Panc1 (cell line): ENCODE measurements at regions not wholly inside any gene's neighbourhood (a gene's known extent, or its start where the extent isn't known, plus 50 kb on each side); places are given as distances from the start of the nearest gene placed in this dataset.

Source experiments
- ATAC-seq: fragments of 200-7000 bp; cut with Tn5 transposase; 2 replicates; pipeline ENCODE4 v1.9.1; 2020; ENCODE audit warnings: mild to moderate bottlenecking, moderate library complexity
- BruUV-seq: library from RNA; stranded (reverse); fragments of 400-500 nt; replicated peaks from 2 replicates; lab custom pipeline; 2021; lab: Mats Ljungman, UMichigan
- CTCF ChIA-PET: fragments of 300-600 bp; sonication (Branson Sonifier 250); formaldehyde crosslinking; loops from one replicate; lab custom pipeline; 2022; ENCODE audit warnings: antibody characterized with exemption; lab: Charles Lee
- POLR2A ChIA-PET: fragments of 300-600 bp; sonication (Branson Sonifier 250); formaldehyde crosslinking; loops from one replicate; lab custom pipeline; 2022; ENCODE audit warnings: antibody characterized with exemption; lab: Charles Lee
- DNase-seq: peaks from one replicate; pipeline ENCODE4 v3.0.0-alpha.2; 2010; ENCODE audit warnings: low read depth, low spot score
- H3K27ac ChIP-seq: 2 replicates; pipeline ENCODE4 v1.5.1; 2011; ENCODE audit warnings: mild to moderate bottlenecking, low read length, inconsistent platforms
- H3K27me3 ChIP-seq: fragments of 200-500 bp; sonication (Bioruptor generic); 2 replicates; pipeline ENCODE4 v1.6.0; 2014; ENCODE audit warnings: low read length, inconsistent platforms; ENCODE audit not compliant: control insufficient read depth, insufficient read depth
- H3K36me3 ChIP-seq: fragments of 200-500 bp; sonication (Bioruptor generic); 2 replicates; pipeline ENCODE4 v1.5.1; 2014; ENCODE audit warnings: inconsistent platforms, mild to moderate bottlenecking, low read length, moderate library complexity; ENCODE audit not compliant: control insufficient read depth, insufficient read depth
- H3K4me1 ChIP-seq: 2 replicates; pipeline ENCODE4 v1.5.1; 2011; ENCODE audit warnings: inconsistent platforms, mild to moderate bottlenecking, low read length, moderate library complexity; ENCODE audit not compliant: control insufficient read depth, insufficient read depth
- H3K4me3 ChIP-seq, 2 experiments: 2 replicates each; pipeline ENCODE4 v1.5.1; 2011 to 2012; ENCODE audit warnings: low read depth in 2 of 2, low read length in 2 of 2, mild to moderate bottlenecking in 2 of 2, inconsistent platforms in 1 of 2, moderate library complexity in 1 of 2
- H3K9me3 ChIP-seq: fragments of 200-500 bp; sonication (Bioruptor generic); 2 replicates; pipeline ENCODE4 v1.5.1; 2014; ENCODE audit warnings: low read depth, mild to moderate bottlenecking, inconsistent platforms, low read length, moderate library complexity; ENCODE audit not compliant: control insufficient read depth, insufficient read depth
- POLR2AphosphoS5 ChIP-seq: IDR thresholded peaks from 2 replicates; pipeline ENCODE4 v1.6.1; 2012; ENCODE audit warnings: mild to moderate bottlenecking, low read depth, low read length, moderate library complexity
- SIN3A ChIP-seq: IDR thresholded peaks from 2 replicates; pipeline ENCODE4 v1.6.1; 2012; ENCODE audit warnings: low read depth, mild to moderate bottlenecking, low read length, moderate library complexity, borderline replicate concordance; ENCODE audit not compliant: insufficient read depth
- TCF7L2 ChIP-seq: IDR thresholded peaks from 2 replicates; pipeline ENCODE4 v1.6.1; 2011; ENCODE audit warnings: mild to moderate bottlenecking, low read depth, low read length, inconsistent platforms
- in situ Hi-C: cut with HindIII; loops from 2 replicates; pipeline ENCODE4 v1.10.0; 2016; ENCODE audit warnings: low sequenced_read_pairs, low pct_unique_long_range_greater_than_20kb
- intact Hi-C: fragments of 100-400 bp; cut with micrococcal nuclease; formaldehyde crosslinking; loops from one replicate; pipeline ENCODE4 v1.10.0; 2022; ENCODE audit not compliant: unreplicated experiment
- TF ChIP-seq, protein P1 (sequence below), 2 experiments: IDR thresholded peaks; 2 replicates each; pipeline ENCODE4 v1.6.1; 2011 to 2012; ENCODE audit warnings: low read depth in 2 of 2, control low read depth in 1 of 2, low read length in 1 of 2, mild to moderate bottlenecking in 1 of 2, moderate library complexity in 1 of 2; ENCODE audit not compliant: insufficient read depth in 1 of 2
- TF ChIP-seq, protein P2 (sequence below): fragments of 450-650 bp; IDR thresholded peaks from 2 replicates; pipeline ENCODE4 v1.5.1; 2017; ENCODE audit warnings: mild to moderate bottlenecking

DNA sequence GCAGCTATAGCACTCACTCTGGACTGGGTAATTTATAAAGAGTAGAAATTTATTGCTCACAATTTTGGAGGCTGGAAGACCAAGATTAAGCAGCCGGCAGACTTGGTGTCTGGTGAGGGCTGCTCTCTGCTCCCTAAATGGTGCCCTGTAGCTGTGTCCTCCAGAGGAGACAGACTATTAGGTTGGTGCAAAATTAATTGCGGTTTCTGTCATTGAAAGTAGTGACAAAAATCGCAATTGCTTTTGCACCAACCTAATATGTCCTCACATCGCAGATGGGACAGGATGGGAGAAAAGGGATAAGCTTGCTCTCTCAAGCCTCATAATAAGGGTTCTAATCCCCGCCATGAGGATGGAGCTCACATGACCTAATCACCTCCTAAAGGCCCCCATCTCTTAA is 258.1 kb upstream of the VCX3A start:
- Histone ChIP-seq H3K27ac (no peak overlapping the region), H3K27me3 (no peaks in the 10 kb centered on the region), H3K4me3 (no peak overlapping the region), H3K4me1 (no peaks in the 10 kb centered on the region), H3K9me3 (no peaks in the 10 kb centered on the region), H3K36me3 (no peaks in the 10 kb centered on the region)
- CTCF ChIA-PET, result no interaction called here
- POLR2A ChIA-PET, result no interaction called here
- ATAC-seq (no peak), DNase-seq (no peak)
- in situ Hi-C loops, result no loop called here
- TF ChIP-seq, protein P1, sequence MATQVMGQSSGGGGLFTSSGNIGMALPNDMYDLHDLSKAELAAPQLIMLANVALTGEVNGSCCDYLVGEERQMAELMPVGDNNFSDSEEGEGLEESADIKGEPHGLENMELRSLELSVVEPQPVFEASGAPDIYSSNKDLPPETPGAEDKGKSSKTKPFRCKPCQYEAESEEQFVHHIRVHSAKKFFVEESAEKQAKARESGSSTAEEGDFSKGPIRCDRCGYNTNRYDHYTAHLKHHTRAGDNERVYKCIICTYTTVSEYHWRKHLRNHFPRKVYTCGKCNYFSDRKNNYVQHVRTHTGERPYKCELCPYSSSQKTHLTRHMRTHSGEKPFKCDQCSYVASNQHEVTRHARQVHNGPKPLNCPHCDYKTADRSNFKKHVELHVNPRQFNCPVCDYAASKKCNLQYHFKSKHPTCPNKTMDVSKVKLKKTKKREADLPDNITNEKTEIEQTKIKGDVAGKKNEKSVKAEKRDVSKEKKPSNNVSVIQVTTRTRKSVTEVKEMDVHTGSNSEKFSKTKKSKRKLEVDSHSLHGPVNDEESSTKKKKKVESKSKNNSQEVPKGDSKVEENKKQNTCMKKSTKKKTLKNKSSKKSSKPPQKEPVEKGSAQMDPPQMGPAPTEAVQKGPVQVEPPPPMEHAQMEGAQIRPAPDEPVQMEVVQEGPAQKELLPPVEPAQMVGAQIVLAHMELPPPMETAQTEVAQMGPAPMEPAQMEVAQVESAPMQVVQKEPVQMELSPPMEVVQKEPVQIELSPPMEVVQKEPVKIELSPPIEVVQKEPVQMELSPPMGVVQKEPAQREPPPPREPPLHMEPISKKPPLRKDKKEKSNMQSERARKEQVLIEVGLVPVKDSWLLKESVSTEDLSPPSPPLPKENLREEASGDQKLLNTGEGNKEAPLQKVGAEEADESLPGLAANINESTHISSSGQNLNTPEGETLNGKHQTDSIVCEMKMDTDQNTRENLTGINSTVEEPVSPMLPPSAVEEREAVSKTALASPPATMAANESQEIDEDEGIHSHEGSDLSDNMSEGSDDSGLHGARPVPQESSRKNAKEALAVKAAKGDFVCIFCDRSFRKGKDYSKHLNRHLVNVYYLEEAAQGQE (IDR thresholded peaks at IDR 0.05; ENCODE audit: insufficient read depth in 1 of 2, low read depth in 2 of 2, low read length in 1 of 2), result no peak
- no peak for TF ChIP-seq TCF7L2
- TF ChIP-seq SIN3A, result no peak
- TF ChIP-seq, protein P2, sequence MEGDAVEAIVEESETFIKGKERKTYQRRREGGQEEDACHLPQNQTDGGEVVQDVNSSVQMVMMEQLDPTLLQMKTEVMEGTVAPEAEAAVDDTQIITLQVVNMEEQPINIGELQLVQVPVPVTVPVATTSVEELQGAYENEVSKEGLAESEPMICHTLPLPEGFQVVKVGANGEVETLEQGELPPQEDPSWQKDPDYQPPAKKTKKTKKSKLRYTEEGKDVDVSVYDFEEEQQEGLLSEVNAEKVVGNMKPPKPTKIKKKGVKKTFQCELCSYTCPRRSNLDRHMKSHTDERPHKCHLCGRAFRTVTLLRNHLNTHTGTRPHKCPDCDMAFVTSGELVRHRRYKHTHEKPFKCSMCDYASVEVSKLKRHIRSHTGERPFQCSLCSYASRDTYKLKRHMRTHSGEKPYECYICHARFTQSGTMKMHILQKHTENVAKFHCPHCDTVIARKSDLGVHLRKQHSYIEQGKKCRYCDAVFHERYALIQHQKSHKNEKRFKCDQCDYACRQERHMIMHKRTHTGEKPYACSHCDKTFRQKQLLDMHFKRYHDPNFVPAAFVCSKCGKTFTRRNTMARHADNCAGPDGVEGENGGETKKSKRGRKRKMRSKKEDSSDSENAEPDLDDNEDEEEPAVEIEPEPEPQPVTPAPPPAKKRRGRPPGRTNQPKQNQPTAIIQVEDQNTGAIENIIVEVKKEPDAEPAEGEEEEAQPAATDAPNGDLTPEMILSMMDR, result no peak
- TF ChIP-seq POLR2AphosphoS5, result no peak
- no TSS peak for BruUV-seq
- intact Hi-C loops, result no loop called here

DNA sequence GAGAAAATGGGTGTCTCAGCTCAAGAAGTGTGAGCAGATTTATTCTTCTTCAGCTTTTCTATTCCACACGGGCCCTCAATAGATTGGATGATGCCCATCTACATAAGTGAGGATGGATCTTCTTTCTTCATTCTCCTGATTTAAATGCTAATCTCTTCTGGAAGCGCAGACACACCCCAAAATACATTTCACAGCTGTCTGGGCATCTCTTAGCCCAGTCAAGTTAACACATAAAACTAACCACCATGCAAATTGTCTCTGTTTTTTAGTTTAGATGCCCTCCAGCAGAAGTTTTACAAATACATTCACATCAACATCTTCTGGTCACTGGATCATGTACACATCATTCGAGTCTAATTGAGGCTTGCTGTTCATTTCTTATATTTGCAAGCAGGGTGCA is 249.0 kb upstream of the VCX3A start:
- ATAC-seq, result no peak
- Histone ChIP-seq H3K9me3 (no peaks in the 10 kb centered on the region), H3K4me3 (no peak overlapping the region), H3K4me1 (no peaks in the 10 kb centered on the region), H3K27ac (no peak overlapping the region), H3K27me3 (no peaks in the 10 kb centered on the region), H3K36me3 (no peaks in the 10 kb centered on the region)
- CTCF ChIA-PET, result no interaction called here
- POLR2A ChIA-PET, result no interaction called here
- intact Hi-C loops (no loop called here), in situ Hi-C loops (no loop called here)
- no TSS peak for BruUV-seq
- TF ChIP-seq POLR2AphosphoS5 (no peak), SIN3A (no peak), TCF7L2 (no peak)
- TF ChIP-seq, protein P2, result no peak
- TF ChIP-seq, protein P1 (IDR thresholded peaks at IDR 0.05; ENCODE audit: insufficient read depth in 1 of 2, low read depth in 2 of 2, low read length in 1 of 2), result no peak
- no peak for DNase-seq
